GM03348 (cell line): ENCODE measurements at regions not wholly inside any gene's neighbourhood (a gene's known extent, or its start where the extent isn't known, plus 50 kb on each side); places are given as distances from the start of the nearest gene placed in this dataset.

Source experiments
- DNase-seq: peaks from one replicate; pipeline ENCODE4 v3.0.0; 2012; ENCODE audit warnings: low spot score

DNA sequence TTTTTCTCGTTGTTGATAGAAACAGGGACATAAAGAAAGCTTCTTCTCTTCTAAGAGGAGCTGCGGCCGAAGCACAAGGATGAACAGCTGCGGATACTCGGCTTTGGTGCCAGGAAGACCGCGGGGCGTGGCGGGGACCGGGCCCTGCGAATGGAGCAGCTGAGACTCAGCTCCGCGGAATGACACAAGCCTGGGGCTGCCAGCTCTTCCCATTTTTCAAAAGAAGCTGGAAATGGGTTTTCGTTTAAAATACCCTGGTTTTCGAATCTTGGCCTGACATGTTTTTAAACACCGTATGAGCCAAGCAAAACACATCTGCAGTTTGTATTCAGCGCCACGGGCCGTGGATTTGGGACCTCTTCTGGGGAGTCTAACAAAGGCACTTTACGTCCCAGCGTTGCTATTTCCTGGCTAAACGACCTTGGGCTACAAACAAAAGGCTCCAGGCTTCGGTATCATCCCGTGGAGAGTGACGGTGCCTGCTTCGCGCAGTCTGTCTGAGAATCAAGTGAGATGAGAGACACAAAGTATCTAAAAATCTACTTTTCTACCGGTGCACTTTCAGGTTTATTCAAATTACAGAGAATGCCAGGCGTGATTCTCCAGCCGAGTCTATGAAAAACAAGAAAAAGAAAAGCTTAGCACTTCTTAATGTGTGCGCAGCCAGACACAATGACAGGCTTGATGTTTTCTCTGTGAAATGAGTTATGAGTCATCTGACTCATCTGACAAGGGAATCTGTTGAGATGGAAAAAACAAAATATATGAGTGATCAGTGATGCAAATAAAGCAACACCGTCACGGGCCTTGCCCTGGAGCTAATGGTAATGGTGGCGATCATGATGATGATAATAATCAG lies 114.0 kb upstream of the TMEM132D start:
- DNase-seq = no peak

DNA sequence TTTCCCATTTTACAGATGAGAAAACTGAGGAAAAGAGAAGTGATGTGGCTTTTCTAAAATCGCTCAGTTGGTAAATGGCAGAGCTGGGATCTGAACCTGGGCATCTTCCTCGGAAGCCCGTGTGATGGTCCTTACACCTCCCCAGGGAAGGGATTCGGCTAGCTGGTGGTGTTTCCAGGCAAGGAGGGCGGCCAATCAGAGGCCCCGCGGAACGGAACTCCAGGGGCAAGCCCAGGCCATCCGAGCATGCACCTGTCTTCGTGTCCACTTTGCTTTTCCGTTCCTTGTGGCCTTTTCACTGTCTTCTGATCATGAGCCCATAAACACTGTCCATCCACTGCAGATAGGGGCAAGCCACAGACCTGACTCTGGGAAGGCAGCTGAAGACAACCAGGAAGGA lies 114.8 kb upstream of the TMEM132D start:
- no peak for DNase-seq

DNA sequence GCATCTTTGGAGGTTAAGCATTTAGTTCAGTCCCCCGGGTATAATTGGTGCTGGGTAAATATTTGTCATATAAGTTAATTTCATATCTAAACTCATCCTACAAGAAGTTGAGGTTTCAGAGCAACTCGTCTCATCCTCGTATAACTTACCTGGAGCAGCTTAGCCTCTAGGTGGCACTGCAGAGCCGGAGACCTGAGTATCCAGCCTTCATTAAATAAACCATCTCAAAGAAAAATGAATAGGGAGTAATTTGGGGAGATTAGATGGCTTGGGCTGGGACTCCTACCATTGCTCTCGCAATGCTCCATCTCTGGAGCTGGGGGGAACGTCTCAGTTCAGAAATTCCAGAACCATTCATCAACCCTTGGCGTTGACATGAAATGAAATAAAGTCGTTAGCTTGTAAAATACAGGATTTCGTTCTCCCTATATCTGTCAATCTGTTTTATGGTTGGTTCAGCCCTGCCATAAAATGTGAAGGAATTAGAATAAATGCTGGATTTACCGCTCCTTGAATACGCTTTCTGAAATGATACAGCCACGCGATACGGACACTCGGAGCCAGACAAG lies 122.9 kb upstream of the TMEM132D start:
- DNase-seq = no peak

DNA sequence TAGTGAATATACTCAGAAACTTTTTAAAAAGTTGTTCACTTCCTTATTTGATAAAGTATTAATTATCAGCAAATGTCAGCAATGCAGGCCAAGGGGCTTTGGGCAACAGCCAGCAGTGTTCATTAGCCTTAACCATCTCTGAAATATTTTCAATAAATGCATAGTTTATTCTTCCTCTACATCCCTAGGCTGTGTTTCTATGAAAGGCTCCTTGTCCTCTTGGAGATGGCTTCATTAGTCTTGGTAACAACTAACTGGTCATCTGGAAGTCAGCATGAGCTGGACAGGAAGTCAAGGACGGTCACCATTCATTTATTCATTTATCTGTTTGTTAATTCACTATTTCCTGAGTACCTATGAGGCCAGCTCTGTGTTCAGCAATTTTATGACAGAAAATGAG lies 124.0 kb upstream of the TMEM132D start:
- no peak for DNase-seq

DNA sequence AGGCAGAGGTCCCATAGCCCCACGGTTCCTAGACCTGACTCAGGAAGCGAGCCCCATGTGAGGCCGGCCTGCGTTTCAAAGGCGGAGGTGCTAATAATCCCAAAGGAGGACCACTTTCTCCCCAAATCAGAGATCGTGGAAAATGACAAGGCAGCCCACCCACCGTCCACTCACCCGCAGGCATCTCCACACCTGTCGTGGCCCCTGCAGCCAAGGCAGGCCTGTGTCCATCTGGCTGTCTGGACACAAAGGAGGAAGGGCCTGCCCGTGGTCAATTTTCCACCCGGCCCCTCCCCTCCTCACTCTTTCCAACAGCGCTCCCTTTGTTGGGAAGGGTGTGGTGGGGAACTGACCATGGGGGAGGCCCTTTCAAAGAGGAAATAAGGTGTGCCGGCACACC lies 125.3 kb upstream of the TMEM132D start:
- no peak for DNase-seq

DNA sequence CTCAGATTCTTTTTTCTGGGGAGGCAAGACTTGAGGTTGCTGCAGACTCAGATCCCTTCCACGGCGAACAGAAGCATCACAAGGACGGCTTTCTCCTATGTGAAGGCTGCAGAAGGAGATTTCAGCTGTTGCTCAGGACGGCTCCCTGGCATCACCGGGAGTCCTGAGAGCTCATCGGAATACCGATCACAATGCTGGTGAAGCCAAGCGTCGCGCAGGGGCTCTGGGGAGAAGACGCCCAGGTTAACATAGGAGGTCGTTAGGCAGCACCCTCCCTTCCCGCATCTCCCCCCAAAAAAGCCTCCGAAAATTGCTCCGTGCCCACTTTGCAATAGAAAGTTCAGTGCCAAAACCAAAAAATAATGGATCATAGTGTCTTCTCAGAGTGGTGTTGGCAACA lies 127.2 kb upstream of the TMEM132D start:
- DNase-seq = no peak

DNA sequence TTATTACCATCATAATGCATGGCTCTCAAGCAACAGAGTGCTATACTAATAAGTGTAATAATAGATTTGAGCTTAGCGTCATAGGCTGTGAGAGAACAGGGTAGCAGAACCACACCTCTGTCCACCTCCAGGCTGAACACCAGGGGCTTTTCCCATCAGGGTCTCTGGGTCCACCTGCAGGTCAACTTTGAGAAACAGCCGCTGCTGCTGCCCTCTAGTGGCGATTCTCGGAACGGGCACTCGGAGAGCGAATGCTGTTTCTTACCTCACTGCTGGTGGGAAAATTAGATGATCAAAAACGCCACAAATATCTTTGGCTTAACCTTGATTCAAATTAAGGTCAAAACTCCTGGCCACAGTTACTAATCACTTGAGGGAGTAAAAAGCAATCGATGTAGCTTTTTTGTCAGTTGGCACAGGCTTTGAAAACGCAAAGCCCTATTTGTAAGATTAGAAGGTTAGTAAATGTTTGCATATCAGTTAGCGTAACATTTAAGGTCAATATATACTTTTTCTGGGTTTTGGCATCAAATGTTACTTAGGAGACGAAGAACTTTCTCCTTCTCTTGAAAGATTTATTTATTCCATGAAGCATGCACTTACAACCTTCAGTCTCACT lies 127.9 kb upstream of the TMEM132D start:
- DNase-seq = peak; percentile 60

DNA sequence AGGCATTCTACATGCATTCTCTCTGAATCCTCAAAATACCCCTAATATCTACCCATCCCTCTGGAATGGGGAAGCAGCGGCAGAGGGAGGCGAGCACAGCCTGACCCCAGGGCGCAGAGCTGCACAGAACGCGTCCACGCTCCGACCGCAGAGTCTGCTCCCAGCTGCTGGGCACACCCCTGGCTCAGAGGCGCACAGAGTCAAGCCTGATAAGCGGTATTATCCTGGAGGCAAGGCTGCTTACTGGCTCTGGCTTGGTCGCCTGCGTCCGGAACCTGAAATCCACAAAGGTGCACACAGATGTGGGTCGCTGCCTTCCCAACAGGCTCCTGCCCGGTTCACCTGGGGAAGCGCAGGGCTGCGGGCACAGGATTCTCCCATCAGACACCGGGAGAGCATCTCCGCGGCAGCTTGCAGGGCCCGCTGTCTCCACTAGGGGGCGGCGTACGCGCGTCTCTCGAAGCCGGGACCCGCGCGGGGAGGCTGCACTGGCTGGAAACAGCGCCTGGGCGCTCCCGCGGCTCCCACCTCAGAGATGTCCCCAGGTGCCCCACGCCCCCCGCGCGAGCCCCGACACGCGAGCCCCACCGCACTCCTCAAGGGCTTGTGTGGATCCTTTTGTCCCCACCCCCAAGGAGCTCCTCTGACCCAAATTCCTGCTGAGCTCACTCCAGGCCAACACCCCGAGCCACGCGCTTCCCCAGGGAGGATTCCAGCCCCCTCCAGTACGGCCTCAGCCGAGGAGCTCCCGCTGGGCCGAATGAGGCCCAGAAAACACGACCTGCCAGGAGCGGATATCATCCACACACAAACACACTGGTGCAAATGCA lies 120.1 kb upstream of the FZD10 start:
- no peak for DNase-seq

DNA sequence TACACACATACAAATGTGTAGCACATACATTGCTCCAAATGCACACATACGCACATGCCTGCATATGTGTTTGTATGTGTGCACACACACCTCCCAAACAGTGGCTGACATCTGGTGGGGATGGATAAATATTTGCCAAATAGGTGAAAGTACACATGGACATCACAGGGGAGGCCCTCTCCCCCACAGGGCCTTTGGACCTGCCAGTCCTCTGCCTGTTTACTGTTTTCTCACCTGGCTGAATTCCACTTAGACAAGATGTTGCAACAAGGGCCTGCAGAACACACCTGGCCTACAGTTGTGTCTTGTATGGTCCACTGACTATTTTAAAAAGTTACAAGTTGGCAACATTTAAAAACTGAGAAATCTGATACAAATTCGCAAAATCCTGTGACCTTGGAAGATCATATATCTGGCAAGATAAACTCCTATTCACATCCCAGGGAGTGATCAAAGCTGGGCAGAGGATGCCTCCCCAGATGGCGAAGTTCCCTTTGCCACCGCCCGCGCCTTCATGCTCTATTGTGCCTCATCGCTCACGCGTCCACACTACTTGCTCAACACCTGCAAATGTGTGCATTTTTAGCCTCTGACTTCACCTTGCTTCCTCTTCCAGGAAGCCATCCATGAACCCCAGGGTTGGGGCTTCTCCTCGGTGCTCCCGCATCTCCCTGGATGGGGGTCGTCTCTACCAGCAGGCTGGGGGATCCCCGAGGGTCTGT lies 118.4 kb upstream of the FZD10 start:
- DNase-seq = no peak

DNA sequence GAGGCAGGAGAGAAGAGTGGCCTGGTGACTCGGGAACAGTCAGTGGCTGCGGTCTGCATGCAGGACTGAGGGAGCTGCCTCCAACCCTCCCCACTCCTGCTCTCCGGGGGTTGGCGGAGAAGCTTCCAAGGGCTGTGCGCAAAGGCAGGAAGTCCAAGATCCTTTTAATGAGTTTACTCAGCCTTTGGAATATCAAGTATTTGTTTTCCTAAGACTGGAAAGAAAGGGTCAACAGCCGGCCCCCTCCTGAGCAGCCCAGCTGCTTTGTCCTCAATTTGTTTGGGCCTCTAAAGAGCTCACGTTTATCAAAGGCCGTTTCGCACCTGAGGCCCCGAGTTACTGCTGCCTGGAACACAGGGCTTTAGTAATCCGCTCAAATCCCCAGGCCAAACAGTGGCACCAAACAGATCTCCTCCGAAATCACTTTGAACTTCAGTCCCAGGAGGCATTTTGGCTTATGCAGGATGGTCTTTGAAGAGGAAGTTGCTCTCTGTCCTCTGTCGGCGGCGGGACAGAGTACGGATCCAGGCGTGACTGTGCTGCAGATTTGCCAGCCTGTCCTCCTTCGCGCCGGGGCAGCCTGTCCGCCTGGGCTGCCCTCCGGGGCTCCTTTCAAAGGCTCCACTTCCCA lies 117.2 kb upstream of the FZD10 start:
- DNase-seq = no peak

DNA sequence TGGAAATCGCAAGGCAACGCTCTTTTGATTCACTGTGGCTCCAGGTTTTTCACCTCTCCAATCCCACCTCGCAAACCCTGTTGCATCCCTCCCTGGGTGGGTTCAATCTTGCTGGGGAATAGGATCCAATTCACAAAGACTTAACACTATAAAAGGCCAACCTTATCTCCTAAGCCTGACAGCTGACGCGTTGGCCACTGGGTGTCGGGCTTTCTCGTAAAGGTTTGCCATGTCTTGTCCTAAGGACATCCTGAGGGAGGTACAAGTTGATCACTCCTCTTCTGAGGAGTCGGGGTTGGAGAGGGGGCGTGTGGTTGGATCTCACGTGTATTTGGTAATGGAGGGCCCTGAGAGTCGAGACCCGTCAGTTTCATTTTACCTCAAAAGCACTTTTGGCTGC lies 112.6 kb upstream of the FZD10 start:
- DNase-seq = no peak

DNA sequence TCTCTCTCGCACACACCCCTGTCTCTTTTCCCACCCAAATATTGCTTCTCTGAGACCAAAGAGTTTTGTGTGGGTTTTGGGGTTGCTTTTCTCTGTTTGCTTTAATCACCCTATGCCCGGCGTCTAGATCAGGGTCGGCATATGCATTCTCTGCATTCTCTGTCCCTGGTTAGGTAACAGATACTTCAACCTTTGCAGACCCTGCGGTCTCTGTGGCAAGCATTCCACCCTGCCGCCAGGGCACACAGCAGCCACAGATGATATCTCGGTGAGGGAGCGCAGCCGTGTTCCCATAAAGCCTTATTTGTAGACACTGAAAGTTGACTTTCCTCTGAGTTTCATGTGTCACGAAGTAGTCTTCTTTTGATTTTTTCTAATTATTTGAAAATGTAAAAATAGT lies 110.4 kb upstream of the FZD10 start:
- DNase-seq = no peak

DNA sequence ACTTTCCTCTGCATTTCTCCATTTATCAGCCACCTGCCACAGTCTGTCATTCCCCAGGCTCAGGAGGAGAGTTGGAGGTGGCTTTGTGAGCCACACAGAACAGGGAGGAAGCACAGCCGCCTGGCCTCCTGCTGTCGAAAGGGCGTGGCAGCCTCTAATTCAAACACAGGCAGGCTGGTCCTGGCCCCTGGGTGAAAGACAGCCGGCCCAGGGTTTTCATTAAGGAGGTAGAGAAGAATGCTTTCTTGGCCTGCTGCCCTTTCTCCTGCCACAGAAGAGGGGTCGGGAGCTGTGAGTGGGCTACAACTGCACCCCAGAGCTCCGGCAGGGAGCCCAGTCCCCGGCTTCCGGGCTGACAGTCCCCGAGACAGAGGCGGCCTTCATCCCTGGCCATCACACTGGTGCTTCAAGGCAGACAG lies 108.6 kb upstream of the FZD10 start:
- no peak for DNase-seq

DNA sequence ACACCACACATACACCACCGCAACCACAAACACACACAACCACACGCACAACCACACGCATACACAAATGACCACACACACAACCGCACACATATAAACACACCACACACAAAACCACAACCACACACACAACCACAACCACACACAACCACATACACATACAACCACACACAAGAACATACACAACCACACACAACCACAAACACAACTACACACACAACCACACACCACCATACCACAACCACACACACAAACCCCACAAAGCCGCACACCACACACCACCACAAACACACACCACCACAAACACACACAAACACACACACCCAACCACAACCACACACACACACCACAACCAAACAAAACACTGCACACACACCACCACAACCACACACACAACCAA lies 107.5 kb upstream of the FZD10 start:
- no peak for DNase-seq

DNA sequence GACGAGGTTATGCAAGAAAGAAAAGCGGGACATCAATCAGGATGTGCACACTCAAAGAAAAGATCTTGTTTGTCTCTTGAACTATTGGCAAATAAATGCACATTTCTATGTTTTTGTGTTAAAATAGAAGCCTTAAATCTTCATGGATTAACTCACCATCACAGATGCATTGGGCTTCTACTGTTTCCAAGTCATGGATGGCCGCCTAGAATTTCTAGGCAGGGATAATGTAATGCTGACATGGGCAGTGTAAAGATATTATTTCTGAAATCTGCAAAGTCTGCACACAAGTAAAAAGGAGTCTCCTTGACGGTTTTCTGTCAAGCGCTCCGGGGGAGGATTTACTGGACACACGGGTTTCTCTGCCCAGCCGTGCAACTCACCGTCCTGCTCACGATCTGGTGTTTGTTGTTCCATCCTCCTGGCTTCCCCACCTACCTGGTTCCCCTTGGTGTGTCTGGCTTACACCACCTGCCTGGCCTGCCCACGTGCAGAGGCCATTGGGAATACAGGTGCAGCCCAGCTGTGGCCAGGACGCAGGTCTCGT lies 103.3 kb upstream of the FZD10 start:
- DNase-seq = no peak

DNA sequence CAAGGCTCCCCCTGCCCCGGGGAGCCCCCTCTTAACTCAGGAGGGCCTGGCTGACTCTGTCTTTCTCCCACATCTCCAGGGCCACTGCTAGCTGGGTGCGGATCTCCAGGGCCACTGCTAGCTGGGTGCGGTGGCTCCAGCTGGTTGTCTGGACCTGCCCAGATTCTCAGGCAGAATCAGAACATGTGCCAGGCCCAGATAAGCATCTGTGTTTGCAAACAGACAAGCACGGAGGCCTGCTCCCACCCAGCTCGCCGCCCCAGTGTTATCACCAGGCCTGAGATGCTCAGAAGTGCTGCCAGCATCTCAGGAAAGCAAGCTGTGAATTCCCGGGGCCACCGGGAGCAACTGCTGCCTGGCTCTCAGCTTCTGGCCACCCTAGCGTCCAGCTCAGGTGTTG lies 98.4 kb upstream of the FZD10 start:
- DNase-seq = no peak

DNA sequence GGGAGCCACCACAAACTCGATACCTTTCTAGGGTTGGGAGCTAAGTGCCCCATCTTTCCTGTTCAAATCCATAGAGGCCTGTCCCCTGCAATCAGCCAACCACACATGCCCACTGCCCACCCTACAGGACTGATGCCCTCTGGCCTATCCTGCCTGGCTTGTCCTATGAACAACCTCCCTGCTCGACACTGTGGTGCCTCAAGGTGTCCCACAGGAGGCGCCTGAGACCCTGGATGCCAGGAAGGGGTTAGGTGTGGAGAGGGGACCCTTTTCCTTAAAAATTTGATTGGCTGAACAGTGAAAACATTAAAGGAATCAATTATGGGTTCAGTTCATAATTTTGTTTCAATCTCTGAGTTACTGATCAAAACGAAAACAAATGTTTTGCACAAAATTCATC lies 97.3 kb upstream of the FZD10 start:
- DNase-seq = no peak

DNA sequence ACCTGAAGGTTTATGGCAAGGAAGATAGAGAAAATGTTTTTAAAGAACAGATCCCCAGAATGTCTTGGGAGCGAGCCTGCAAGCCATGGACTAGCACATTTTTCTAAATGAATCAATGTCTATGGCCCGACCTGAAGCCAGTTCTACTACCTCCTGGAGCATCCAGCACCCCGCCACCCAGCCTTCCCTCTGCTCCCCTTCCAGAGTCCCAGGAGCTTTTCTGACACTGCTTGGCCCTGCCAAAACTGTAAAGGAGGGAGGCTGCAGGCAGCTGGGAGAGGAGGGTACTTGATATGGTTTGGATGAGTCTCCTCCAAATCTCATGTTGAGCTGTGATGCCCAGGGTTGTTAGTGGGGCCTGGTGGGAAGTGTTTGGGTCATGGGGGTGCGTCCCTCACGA lies 95.5 kb upstream of the FZD10 start:
- no peak for DNase-seq

DNA sequence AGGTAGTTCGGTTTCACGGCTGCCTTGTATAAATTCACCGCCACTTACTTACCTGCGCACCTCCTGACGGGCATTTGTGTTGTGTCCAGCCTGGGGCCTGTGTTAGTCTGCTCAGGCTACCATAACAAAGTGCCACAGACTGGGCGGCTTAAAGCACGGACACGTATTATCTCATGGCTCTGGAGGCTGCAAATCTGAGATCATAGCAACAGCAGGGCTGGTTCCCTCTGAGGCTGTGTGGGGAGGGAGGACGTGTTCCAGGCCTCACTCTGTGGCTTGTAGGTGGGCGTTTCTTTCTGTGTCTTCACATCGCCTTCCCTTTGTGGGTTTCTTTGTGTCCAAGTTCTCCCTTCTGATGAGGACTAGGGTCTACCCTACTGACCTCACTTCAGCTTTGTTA lies 93.5 kb upstream of the FZD10 start:
- no peak for DNase-seq

DNA sequence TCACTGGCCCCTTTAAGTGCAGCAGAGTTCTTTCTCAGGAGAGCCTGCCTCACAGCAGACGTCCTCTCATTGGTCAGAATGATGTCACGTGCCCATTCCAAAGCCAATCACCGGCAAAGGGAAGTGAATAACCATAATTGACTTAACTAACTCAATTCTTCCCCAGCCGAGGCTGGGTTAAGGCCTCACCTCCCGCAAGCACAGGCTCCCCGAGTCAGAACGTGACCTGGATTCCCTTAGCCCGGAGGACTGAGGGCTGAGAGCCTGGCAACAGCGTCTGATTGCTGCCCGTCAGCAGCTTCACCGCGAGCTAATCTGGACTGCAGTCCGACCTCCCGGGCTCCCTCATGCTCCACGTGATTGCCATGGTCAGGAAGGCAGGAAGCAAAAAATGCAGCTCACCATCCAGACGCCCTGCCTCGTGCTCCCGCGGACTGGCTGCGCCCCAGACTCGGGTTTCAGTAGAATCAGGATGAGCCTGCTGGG lies 92.1 kb upstream of the FZD10 start:
- no peak for DNase-seq

DNA sequence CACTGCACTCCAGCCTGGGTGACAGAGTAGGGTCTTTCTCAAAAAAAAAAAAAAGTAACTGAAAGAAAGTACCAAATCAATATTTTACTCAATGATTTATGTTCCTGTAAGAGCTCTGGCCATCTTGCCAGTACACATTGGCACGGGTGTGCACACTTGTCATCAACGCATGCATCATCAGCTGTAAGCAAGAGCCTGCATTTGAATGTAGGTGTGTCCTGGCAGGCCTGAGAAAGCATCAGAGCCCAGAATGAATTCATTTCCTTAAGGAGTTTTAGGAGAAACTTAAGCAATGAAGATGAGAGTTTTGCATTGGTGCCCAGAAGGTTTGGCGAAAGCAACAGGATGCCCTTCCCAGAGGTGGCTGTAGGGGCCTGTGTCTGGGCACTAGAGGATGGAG lies 88.5 kb upstream of the FZD10 start:
- DNase-seq = no peak
